ENCODE measurements at regions not wholly inside any gene's neighbourhood (a gene's known extent, or its start where the extent isn't known, plus 50 kb on each side); places are given as distances from the start of the nearest gene placed in this dataset.

DNA sequence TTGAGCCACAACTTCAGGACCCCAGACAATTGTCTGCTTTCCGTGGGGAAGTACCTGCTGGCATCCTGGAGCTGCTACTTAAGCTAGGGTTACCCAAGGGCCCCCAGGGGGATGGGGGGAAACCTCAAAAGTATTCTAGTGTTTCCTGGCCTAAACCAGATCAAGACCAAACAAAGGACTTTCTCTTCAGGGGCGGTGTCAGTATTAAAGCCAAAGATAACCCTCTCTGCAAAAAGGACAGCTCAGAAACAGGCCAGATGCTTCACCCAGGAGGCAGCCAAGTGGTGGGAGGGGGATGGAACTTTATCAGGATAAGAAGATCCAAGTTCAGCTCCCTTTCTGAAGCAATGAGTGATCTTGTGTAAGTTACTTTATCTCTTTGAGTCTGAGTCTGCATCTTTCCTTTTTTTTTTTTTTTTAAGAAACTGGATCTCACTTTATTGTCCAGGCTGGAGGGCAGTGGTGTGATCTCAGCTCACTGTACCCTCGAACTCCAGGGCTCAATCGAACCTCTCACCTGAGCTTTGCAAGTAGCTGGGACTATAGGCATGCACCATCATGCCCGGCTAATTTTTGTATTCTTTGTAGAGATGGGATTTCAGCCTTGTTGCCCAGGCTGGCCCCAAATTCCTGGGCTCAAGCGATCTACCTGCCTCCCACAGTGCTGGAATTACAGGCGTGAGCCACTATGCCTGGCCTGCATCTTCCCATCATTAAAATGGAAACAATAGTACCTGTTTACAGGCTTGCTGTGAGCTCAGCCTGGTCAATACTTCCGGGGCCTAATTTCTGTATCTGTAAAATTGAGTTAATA is 151.8 kb upstream of the PTPRM start:
- DNase-seq (ENCODE audit: low read depth): no peak

DNA sequence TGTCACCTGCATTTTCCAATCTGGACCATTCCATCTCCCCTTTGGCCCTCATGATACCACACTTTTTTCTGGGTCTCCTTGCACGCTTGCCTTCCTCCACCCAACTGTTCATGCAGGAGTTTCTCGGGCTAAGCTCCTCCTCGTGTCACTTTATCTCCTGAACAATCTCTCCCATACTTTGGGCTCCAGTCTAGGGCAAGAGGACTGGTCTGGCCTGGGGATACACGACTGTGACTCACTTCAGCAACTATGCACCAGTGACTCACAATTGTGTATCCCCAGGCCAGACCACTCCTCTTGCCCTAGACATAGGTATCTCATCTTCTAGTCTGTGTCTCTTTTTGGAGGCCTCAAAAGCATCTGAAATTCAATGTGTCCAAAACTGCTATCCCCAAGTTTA is 149.4 kb upstream of the PTPRM start:
- no peak for DNase-seq (ENCODE audit: low read depth)

DNA sequence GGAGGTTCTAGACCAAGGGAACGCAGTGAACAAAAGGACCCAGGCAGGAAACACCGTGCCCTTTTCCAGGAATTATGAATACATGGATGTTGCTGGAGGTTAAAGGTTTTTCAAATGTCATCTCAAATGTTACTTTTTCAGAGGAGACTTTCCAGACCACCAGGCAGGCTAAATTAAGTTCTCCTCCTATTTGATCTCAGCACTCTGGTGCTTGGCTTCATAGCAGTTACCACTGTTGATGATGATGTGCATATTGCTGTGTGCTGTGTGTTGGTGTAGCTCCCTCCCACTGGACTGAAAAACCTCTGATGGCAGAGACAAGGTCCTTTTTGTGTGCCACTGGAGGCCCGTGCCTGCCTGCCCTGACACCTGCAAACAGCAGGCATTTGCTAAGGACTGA is 137.3 kb upstream of the PTPRM start:
- no peak for DNase-seq (ENCODE audit: low read depth)

DNA sequence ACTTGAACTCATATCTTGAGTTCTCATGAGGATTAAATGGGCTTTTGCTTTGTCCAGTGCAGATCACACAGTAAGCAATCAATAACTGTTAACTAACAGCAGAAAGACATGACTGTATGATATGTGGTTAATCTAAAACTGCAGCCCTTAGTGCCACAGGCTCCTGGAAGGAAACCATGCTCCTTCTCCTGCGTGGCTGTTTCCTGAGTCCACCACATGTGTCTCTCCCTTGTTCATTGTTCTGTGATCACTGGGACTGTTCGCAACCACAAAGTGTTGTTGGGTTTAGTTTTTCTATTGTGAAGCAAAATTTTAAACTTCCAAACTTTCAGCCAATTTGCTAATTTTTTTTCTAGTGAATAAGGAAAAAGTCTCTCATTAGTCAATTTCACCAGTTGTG is 130.9 kb upstream of the PTPRM start:
- no peak for DNase-seq (ENCODE audit: low read depth)

DNA sequence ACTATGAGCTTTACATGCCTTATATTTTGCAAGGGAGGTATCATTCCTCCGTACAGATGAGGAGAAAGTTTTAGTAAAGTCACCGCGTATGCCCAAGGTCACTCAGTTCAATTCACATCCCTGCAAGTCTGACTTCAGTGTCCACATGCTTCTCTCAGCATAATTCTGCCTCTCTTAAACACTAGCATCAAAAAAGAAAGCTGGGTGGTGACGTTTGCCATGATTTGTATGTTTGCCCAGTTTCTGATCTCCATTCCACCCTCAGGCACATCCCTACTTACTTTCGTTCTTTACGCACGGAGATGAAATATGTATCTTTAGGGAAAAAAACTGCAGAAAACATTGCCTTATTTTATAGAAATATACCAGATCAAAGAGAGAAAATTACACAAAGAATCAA is 129.2 kb upstream of the PTPRM start:
- no peak for DNase-seq (ENCODE audit: low read depth)

DNA sequence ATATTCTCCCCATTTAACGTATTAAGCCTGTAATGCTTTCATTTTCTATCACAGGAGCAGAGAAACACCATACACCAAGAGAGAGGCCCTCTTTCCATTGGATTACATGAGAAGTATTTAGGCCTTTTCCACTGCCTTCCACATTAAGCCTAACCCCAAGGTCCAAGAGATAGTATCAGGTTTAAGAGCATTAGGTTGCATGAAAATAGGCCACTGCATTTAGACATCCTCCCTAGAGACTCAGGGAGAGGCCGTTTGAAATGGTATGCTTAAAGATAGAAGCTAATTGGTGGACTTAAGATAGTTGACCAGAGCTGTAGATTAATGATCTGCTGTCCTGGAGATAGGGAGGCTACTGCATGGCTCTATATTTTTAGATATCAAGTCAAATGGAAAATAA is 128.5 kb upstream of the PTPRM start:
- no peak for DNase-seq (ENCODE audit: low read depth)

DNA sequence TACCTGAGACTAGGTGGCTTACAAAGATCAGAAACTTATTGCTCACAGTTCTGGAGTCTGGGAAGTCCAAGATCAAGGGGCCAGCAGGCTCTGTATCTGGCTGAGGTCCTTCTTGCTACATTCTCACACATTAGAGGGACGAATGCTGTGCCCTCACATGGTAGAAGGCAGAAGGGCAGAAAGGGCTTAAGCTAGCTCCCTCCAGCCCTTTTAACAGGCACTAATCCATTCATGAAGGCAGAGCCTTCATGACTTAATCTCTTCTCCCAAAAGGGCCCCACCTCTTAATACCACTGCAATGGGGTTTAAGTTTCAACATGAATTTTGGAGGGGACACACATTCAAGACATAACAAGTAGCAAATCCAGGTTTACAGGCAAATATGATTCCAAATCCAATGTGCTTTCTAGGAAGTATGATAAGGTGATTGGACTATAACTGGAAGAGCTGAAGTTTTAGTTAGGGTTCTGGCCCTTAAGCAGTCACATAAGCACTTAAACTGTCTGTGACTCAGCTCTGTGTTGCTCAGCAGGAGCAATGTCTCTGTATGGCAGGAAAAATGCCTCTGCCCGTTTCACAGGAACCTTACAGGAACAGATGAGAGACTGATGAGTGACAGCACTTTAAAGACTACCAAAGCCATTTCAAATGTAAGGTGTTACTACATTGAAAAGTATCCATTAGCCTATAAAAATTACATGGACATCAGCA is 119.6 kb upstream of the PTPRM start:
- DNase-seq (ENCODE audit: low read depth): no peak

DNA sequence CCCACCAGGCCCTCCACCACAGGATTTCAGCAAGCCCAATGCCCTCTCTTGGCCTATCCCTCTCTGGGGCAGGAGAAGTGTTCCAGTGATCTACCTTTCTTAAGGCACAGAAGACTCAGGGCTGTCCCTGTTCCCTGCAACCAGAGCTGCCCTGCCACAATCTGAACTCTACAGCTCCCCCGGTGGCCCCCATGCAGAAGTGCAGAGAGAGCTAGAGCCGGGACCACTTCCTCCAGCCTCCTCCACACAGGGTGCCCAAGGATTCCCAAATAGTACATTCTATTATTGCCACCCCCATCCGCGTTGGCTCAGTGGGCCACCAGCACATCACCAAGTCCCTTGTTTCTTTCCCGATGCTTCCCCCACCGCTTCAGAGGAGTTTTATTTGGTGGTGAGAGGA is 114.8 kb upstream of the PTPRM start:
- no peak for DNase-seq (ENCODE audit: low read depth)

DNA sequence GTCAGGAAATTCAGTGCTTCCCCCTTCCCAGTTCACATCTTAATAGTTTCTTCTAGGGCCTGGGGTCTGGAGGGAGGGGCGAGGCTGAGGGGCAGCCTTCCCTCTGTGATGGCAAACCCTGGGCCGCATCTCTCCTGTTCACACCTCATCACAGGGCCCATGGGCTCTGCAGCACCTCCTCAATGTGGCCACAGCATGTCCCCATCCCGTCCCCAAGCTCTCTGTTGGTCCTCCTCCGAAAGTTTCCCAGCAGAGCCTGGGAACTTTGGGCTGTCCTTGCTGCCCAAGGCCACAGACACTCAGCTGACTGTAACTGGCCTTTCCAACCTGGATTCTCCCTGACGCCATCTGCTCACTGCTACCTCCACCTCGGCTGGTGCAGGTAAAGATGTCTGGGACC is 112.7 kb upstream of the PTPRM start:
- DNase-seq (ENCODE audit: low read depth): no peak

DNA sequence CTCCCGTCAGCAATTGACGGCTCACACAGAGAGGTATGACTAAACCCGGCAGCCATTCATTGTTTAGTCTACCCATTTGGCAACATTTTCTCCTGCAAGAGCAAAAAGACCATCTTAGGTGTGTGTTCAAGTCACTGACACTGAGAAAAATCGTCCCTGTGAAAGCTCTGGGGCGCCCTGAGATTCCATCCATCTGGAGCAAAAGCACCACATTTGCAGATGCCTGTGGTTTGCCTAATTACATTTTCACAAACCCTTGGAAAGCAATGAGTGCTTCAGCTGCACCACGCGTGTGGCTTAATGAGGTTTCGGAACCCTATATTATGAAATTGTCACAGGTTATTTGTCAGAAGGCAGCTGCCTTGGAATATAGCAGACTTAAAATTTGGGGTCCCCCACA is 110.7 kb upstream of the PTPRM start:
- DNase-seq (ENCODE audit: low read depth): no peak

DNA sequence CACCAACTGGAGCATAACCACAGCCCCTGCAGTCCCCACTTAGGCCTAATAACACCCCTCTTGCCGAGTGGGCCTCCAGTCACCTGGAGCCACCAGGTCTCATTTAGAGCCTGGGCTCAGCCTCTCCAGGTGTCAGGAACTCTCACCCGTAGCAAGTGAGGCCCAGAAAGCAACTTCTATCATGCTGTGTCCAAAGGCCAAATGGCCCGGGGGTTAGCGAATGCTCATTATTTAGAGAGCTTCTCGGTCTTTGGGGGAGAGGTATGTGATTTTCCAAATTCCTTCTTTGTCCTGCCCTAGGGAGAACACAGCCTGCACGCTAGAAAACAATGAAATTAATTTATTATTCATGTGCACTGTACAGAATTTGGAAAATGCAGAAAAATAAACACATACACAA is 109.9 kb upstream of the PTPRM start:
- no peak for DNase-seq (ENCODE audit: low read depth)

DNA sequence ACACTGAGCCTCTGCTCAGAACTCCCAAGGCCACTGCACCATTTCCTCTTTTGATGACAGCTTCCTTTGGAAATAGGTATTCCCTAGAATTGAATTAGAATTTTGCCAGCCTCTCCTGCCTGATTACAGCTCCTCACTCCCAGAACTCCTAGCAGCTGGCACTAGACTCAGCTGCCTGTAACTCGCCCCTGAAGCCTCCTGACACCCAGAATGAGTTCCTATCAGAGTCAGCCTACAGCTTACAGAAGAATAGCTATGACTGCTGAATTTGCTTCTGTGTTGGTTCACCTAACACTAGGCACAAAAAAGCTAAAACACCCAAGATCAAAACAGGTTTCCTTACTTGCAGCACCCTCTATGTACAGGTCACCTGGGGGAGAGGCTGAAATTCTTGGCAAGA is 108.2 kb upstream of the PTPRM start:
- no peak for DNase-seq (ENCODE audit: low read depth)

DNA sequence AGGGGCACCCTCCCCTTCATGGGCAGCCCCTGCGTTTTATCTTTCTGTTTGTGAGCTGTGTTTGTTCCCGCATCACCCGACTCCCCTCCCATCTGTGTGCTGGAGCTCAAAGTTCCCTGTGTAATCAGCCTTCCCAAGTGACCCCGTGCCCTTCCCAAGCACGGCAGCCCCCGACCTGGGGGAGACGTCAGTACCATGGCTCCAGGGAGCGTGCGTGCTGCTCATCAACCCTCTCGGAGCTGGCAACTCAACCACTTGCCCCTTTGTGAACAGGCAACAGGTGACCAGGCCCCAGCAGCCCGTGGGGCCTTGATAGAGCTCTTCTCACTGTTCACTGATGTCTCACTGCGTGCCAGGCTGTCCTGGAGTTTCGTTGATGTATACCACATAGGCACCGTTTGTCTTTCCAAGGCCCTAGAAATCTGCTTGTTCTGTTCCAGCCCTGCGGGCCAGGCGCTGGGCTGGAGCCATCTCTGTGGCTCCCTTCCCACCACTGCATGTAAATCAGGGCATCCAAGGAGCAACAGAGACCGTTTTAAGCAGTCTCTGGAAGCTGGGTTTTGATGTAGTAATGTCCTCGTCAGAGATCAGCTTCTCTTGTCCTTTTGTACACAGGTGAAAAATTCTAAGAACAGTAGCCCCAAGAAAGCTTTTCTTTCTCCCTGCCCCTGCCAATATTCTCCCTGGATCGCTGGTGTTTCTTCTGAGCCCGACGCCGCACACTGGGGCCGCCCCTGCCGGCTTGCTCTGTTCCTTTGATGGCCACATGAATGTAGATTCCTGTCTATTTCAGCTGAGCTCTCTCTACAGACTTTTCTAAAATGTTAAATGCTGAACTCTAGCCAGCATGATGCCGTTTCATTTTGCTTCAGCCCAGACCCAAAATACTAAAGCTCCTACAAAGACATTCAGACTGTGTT is 107.0 kb upstream of the PTPRM start:
- DNase-seq (ENCODE audit: low read depth): no peak

DNA sequence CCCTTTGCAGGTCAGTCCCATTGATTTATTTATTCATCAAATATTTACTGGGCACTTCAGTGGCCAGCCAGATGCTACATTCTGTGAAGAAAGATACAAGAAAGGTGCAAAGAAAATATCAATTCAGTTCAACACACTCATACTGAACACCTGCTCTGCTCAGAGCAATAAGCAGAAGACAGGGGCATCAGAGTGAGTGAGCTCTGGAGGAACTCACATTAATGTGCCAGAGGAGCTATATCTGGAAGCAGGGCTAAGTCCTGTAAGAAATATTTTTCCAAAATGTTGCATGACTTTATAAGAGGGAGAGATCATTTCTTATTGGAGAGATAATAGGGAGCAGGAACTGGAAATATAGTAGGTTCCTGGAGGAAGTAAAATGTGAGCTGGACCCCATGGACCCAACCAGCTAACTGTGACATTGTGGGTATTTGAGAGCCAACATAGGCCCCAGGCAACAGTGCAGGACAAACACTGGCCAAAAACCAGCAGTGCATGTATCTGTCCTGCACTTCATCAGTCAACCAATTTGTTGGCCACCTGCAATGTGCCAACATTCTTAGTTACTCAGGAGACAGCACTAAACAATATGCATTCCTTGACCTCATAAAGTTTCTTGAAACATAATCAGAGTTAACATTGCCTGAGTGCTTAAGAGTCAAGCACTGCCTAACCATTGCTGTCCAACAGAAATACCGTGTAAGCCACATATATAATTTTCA is 102.7 kb upstream of the PTPRM start:
- no peak for DNase-seq (ENCODE audit: low read depth)

DNA sequence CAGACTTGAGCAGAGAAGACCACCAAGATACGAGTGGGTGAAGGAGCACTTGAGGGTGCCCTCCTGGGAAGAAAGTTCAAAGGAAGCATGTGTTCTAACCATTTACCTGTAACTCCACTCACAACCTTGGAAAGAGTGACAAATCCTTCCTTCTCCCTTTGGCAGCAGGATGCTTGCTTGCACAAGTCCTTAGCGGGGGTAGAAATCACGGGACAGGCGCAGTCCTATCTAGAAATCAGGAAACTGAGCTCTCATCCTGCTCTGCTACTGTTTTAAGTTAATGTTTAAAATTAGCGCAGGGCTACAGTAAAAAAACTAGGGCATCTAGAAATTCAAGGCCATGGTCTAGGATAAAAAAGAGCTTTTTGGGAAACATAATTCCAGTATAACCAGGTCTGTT is 100.9 kb upstream of the PTPRM start:
- DNase-seq (ENCODE audit: low read depth): no peak

DNA sequence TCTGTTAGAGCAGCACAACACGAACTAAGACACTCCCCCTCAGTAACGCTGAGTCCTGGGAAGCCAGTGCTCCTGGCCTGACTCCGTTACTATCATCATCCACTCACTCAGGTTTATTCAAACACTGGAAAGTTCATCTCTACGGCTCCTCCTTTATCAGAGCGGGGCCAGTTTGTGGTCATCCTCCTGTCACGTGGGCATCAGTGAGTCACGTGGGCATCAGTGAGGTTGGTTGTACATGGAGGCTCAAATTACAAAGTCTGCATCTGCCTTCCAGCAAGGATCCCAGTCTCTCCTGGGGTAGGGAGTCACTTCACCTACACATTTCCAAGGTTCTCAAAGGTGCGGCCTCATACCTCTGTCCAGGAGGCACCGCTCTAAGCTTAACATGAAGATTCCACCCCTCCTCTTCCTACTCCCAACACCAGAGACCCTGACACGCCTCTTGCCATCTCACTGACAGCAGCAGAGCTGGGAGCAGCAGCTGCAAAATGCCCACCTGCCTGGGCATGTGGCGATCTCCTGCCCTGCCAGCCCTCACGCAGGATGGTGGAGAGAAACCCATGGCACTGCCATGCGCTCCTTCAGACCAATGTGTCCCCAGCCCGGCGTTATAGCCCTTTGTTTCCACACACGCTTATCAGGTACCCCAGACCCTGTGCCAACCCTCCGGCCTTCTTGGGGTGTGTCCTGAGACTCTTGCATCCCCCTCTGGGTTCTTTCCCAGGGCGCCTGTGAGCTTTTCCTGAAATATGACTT is 99.2 kb upstream of the PTPRM start:
- no peak for DNase-seq (ENCODE audit: low read depth)

DNA sequence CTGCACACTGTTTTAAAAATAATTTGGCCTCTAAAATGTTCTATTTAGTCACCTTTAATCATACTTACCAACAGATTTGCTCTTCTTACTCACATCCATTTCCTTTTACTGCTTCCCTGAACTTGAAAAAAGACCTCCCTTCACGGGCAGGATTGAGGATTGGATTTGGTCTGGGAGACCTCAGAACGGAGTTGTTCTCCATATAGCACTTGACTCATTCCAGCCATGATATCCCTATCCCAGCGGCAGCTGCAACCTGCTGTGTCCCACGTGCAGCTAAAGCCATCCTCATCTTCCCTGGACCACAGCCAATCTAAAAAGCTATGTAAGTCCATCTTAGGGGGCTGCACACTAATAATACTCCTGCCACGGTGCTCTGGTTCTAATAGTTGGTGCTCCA is 97.0 kb upstream of the PTPRM start:
- DNase-seq (ENCODE audit: low read depth): no peak

DNA sequence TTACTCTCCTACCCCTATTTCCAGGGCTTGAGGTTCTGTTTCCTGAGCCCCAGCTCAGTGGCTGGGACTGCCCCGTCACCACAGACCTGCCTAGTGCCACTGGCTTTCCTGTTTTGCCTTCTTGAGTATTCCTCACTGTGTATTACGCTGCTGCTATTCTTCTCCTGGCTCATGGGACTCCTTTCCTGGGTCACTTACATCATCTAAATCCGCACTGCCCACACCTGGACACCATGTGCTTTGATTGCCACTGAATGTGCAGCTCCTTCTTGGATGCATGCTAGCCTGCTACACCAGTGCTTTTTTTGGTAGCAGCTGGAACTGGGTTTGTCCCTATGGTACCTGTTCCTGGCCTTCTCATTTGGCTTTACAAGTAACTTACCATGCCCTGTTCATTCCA is 96.6 kb upstream of the PTPRM start:
- DNase-seq (ENCODE audit: low read depth): no peak

DNA sequence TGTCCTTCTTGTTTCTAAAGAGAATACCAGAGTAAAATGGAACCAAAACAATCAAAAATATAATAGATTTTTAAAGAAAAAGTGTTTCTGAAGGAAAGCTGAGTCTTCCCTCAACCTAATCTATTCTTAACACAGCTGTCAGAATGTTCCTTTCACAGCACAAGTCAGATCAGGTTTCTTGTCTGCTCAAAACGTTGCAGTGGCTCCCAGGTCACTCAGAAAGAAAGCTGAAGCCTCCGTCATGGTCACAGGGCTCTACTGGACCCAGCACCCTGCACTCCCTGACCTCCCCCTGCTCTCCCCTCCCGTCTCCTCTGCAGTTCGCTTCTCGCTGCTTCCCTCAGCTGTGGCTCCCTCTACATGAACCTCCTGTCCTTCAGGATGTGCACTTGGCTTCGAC is 90.7 kb upstream of the PTPRM start:
- no peak for DNase-seq (ENCODE audit: low read depth)

DNA sequence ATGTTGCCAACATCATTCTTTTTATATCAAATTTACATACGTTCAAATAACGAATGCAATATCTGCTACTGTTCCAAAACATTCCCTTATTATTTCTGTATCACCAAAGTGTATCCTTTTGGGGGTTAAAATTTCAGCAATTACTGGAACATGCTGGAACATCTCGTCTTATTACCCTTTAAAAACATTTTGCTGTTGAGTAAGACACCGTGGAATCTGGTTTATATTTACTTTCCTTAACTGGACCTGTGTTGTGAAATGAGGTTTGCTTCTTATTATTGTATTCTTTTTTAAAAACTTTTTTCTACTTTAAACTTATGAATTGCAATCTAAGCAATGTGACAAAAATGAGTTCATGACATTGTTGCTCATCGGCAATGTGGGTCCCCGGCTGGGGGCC is 87.4 kb upstream of the PTPRM start:
- DNase-seq (ENCODE audit: low read depth): peak; percentile 63

DNA sequence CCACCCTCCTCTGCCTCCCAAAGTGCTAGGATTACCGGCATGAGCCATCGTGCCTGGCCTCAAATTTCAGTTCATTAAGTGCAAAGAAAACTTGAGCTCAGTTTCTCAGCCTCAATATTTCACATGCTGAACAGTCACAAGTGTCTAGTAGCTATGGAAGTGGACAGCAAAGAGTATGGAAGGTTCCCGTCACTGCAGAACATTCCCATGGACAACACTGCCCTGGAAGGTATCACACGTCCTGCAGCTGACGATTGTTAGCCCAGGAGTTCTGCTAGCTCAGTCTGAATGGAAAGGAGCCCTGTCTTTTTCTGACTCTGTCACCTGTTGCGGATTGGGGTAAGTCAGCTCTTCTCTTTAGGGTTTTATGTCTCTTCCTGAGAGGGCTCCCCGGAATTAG is 86.2 kb upstream of the PTPRM start:
- DNase-seq (ENCODE audit: low read depth): no peak
